GM19397 (cell line): ENCODE measurements at regions not wholly inside any gene's neighbourhood (a gene's known extent, or its start where the extent isn't known, plus 50 kb on each side); places are given as distances from the start of the nearest gene placed in this dataset.

Experiments used
- ATAC-seq: cut with Tn5 transposase; IDR thresholded peaks from one replicate; pipeline ENCODE4 v1.9.1; 2021; ENCODE audit warnings: mild to moderate bottlenecking, moderate library complexity; ENCODE audit not compliant: unreplicated experiment

GRCh38 chr1:208298593-208299269 is 54.5 kb upstream of the PLXNA2 start:
- ATAC-seq: no peak

DNA sequence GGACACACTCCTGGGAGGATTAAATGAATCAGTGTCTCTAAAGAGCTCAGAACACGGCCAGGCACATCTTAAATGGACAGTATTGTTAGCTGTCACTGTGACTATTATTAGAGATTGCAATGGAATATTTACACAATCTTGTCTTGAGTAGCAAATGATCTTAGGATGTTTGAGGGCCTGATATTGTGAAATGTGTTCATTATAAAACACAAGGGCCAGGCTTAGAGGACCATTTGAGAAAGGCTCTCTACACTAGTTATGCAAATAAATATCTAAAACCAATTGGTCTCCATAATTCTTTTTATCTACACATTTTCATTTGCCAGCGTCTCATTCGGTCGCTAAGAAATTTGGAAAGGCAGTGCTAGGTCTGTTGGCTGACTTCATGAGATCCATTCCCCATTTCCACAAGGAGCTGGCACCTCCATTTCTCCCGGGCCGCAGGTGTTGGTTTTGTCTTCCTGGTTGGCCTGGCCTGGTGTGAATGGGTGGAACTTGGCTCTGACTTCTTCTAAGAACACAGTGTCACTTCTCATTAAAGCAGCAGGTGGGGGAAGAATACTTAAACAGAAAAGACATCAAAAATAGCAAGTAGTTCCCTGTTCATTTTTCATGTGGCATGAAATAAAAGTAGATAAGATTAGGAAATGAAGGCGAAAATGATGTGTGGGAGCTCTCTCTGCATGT is 56.0 kb upstream of the PLXNA2 start:
- ATAC-seq: no peak

DNA sequence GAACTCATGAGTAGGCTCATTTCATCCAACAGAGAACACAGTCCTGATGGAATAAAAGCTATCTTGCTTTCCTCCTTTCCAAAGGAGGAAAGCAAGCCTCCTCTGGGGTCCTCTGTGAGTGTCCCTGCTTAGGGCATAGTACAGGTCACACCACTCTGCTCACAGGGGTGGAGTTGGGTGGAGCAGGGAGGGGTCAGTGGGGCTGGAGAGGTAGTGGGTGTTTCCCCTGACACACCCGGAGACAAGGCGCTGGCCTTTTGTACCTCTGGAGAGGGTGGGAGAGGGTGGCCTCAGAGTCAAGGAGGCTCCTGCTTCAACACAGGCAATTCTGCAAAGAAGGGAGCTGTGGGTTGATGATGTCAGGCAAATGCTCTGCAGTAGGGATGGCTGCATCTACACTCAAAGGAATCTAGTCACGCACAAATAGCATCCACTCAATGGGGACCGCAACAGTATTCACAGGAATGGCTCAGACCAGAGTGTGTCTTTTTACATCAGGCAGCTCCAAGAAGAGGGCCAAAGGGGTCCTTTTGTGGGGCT is 58.6 kb upstream of the PLXNA2 start:
- ATAC-seq: no peak

- ATAC-seq: no peak
Measured at GRCh38 chr1:208303743-208304712, 59.8 kb upstream of the PLXNA2 start.

GRCh38 chr1:208308221-208308620 is 64.0 kb upstream of the PLXNA2 start:
- ATAC-seq: no peak

- ATAC-seq: no peak
Measured at GRCh38 chr1:208309771-208310170, 65.6 kb upstream of the PLXNA2 start.

DNA sequence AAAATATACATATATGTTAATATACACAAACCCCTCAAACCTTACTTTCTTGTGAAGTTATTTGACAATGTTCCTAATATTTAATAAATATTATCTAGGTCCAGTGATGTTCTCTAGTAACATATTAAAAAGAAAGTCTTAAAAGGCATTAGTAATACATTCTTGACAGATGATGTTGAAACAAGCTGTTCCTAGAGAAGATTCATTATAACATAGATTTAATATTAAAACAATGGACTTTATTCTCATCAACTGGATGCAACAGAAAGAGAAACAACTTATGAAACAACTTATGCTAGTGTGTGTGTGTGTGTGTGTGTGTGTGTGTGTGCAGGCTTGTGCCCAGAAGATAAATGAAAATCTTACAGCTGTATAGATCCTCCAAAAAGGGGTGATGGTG is 68.5 kb upstream of the PLXNA2 start:
- ATAC-seq: no peak

DNA sequence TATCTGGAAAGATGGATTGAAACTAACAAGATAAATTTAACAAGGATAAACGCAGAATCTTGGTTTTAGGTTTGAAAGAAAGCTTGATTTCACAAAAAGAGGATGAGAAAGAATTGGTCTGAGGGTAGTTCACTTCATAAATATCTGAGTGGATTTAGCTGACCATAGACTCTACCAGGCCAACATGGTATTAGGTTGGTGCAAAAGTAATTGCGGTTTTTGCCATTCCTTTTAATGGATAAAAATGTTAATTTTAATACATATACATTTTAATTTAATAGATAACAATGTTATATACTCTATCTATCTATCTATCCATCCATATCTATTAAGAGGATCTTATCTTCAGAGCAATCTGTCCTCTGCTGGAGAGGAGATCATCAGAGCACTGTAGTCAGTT is 70.2 kb upstream of the PLXNA2 start:
- ATAC-seq: no peak

DNA sequence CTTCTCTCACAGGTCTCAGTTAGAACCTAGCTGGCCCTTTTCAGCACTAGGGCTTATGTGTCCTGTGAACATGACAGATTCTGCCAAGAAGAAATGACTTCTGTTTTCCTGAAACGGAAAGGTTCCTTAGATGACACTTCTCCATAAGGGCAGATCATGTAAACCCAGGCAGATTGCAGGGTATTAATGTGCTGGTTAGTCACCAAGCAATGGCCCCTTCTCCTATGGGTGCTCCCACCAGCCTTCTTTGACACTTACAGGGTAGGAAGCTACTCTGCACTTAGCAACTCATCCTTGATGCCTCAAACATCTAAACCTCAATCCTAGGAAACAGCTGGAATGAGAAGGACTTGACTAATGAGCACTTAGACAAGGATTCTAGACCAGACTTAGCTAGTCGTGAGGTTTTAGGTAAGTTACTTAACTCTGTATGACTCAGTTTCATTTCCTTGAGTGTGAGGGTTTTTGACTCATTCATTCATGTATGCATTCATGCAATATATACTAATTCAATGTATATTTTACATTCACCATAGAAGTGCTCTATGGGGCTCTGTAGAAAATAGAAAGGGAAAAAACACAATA is 74.1 kb upstream of the PLXNA2 start:
- ATAC-seq: no peak

GRCh38 chr1:208324005-208324404 is 79.8 kb upstream of the PLXNA2 start:
- no peak for ATAC-seq

GRCh38 chr1:208326033-208326432 is 81.8 kb upstream of the PLXNA2 start:
- no peak for ATAC-seq

- no peak for ATAC-seq
Measured at GRCh38 chr1:208329300-208329699, 85.1 kb upstream of the PLXNA2 start.

DNA sequence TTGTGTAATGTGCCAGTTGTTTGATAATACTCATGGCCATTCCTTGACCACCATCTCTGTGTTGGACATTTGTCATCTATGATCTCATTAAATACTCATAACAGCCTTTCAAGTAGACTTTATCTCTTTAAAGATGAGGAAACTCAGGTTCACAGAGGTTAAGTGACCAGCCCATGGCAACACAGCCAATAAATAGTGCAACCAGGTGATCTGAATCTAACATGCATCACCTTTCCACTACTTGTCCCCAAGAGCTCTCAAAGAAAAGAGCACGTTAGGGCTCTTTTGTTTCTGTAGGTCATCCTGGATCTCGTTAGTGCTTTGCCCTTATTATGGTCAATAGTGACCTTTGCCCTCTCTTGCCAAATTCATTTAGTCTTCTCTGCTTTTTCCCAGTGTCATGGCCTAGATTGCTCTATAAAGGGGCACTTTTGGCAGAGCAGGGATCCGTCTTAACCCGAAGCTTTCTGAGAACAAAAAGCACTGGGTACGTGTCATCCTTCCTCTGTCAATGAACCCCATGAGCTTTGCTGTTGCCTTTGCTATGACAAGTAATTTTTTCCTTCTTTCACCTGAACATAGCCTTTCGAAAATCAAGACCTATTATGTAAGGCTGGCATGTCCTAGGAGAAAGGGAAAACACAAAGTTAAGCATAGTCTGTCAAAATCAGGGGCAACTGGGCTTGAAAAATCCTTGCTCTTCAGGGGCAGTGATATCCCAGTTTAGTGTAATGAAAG is 88.0 kb upstream of the PLXNA2 start:
- no peak for ATAC-seq

- ATAC-seq: no peak
Measured at GRCh38 chr1:208332774-208333126, 88.6 kb upstream of the PLXNA2 start.

GRCh38 chr1:208333676-208334075 is 89.5 kb upstream of the PLXNA2 start:
- no peak for ATAC-seq

GRCh38 chr1:208335371-208336136 is 91.4 kb upstream of the PLXNA2 start:
- no peak for ATAC-seq

GRCh38 chr1:208336137-208336518 is 91.9 kb upstream of the PLXNA2 start:
- ATAC-seq: no peak

GRCh38 chr1:208339911-208340310 is 95.7 kb upstream of the PLXNA2 start:
- no peak for ATAC-seq

GRCh38 chr1:208343226-208343625 is 99.0 kb upstream of the PLXNA2 start:
- ATAC-seq: no peak
